ENCODE measurements at regions not wholly inside any gene's neighbourhood (a gene's known extent, or its start where the extent isn't known, plus 50 kb on each side); places are given as distances from the start of the nearest gene placed in this dataset.

DNA sequence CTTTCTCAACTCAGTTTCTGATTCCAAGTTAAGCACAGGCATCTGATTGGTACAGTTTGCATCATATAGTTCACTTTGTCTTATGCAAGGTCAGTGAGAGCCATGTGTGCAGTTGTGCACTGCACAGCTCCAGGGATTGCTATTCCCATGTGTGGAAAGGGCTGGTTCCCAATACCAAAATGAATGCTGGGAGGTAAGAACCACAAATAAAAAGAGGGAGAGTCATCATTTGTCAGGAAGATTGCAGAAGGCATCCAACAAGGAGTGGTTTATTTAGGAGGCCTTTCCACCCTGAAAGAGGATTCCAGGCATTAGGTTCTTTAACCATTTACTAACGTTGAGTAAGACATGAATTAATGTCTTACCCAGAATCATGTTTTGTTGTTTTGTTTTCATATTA, 141.2 kb upstream of the ST6GAL2 start:
- no peak for DNase-seq (ENCODE audit: low read depth, low spot score)
- no peak overlapping the region for H3K4me3 ChIP-seq (ENCODE audit: low read depth, low read length)
- TF ChIP-seq, protein P1, sequence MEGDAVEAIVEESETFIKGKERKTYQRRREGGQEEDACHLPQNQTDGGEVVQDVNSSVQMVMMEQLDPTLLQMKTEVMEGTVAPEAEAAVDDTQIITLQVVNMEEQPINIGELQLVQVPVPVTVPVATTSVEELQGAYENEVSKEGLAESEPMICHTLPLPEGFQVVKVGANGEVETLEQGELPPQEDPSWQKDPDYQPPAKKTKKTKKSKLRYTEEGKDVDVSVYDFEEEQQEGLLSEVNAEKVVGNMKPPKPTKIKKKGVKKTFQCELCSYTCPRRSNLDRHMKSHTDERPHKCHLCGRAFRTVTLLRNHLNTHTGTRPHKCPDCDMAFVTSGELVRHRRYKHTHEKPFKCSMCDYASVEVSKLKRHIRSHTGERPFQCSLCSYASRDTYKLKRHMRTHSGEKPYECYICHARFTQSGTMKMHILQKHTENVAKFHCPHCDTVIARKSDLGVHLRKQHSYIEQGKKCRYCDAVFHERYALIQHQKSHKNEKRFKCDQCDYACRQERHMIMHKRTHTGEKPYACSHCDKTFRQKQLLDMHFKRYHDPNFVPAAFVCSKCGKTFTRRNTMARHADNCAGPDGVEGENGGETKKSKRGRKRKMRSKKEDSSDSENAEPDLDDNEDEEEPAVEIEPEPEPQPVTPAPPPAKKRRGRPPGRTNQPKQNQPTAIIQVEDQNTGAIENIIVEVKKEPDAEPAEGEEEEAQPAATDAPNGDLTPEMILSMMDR (IDR thresholded peaks at IDR 0.05; ENCODE audit: insufficient read depth, low read length, missing control alignments) = no peak
- POLR2A ChIA-PET = no interaction called here
- CTCF ChIA-PET = interaction anchor here (1.0 kb wide), 1 partner anchor 21 kb away, joined by 3 read pairs; no protein-coding TSS in a partner anchor

DNA sequence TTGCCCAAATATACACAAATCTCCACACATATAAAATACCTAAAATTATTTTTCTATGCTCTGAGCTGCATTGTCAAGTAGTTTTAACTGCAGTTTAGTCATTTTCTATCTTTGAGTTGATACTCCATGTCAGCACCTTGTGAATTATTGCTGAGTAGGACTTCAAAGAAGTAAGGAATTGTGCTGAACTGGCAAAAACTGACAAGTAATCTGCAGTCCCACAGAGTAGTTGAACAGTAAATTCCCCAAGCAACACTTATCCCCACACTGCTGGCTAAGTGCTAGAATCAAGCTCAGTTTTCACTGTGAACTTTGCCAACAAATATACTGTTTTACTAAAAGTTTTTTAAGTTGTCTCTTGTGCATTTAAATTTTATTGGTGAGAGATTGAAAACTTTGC, 141.8 kb upstream of the ST6GAL2 start:
- DNase-seq (ENCODE audit: low read depth, low spot score) = no peak
- CTCF ChIA-PET = interaction anchor here (1.0 kb wide), 1 partner anchor 22 kb away, joined by 3 read pairs; no protein-coding TSS in a partner anchor
- TF ChIP-seq, protein P1 (IDR thresholded peaks at IDR 0.05; ENCODE audit: insufficient read depth, low read length, missing control alignments) = no peak

DNA sequence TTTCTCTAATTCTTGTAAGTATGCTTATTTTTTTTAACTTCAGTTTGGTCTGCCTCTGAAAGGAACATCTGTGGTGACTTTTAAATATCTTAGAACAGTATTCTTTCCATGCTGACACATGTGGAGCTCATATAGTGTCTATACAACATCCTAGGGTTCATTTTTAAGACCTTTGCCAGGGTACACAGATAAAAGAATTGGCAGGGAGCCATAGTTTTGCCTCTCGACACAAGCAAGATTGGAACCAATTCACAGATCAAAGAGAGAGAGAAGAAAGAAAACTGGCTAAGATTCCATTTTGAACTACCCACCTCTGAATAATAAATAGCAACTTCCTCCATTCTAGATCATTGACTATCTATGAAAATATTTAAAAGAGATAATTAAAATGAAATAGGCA, 142.7 kb upstream of the ST6GAL2 start:
- TF ChIP-seq, protein P1 (IDR thresholded peaks at IDR 0.05; ENCODE audit: insufficient read depth, low read length, missing control alignments) = no peak
- CTCF ChIA-PET = no interaction called here
- POLR2A ChIA-PET = no interaction called here
- no peak overlapping the region for H3K4me3 ChIP-seq (ENCODE audit: low read depth, low read length)
- DNase-seq (ENCODE audit: low read depth, low spot score) = no peak

More for the DNA sequence above, 141.8 kb upstream of the ST6GAL2 start:
- H3K4me3 ChIP-seq (ENCODE audit: low read depth, low read length) = no peak overlapping the region
- POLR2A ChIA-PET = interaction anchor here (0.7 kb wide), 1 partner anchor 141 kb away, joined by 3 read pairs; no protein-coding TSS in a partner anchor

DNA sequence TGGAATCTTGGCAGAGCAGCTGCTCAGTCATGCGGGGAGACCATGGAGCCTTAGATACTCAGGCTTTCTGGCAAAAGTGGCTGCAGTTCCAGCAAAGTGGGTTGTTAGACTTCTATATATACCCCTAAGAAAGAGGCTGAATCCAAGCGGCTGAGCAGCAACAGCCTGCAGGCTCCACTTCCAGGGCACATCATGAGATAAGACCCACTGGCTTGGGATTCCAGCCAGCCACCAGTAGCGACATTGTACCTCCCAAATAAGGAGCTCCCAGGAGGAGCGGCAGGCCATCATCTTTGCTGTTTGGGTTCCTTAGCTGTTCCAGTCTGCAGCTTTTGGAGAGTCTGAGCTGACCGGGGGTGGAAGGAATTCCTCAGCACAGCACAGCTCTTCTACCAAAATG, 150.3 kb upstream of the ST6GAL2 start:
- ChIA-PET POLR2A (no interaction called here), CTCF (no interaction called here)
- no peak for DNase-seq (ENCODE audit: low read depth, low spot score)
- no peak overlapping the region for H3K4me3 ChIP-seq (ENCODE audit: low read depth, low read length)
- TF ChIP-seq, protein P1 (IDR thresholded peaks at IDR 0.05; ENCODE audit: insufficient read depth, low read length, missing control alignments) = no peak

GRCh38 chr2:107062173-107062572, 176.2 kb upstream of the ST6GAL2 start:
- POLR2A ChIA-PET = no interaction called here
- TF ChIP-seq, protein P1 (IDR thresholded peaks at IDR 0.05; ENCODE audit: insufficient read depth, low read length, missing control alignments) = no peak
- no peak for DNase-seq (ENCODE audit: low read depth, low spot score)
- H3K4me3 ChIP-seq (ENCODE audit: low read depth, low read length) = no peak overlapping the region
- CTCF ChIA-PET = no interaction called here

DNA sequence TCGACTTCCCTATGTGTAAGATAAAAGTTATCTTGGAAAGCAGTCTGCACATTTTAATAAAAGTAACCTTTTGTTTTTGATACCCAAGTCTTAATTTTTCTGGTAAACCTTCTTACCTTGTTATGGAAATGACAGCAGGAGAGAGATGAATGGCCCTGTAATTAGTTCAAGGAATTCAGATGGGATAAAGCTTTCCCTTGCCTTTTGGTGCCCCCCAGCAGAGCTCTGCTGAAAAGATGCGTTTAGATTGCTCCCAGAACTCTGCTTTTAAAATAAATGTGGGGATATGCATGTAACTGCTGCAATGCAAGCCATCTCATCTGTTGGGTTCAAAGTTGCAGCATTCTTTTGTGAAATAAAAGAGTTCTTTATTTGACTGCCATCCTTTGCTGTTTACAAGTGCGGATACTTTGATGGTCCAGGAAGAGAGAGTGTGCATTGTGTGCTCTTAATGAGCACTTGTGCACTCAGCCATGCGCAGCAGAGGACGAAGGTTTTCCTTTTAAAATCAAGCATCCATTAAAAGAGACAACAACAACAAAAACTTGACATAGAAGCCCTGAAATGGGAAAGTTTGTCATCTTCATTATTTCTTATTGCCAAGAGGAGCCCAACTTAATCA, 176.7 kb upstream of the ST6GAL2 start:
- CTCF ChIA-PET = no interaction called here
- TF ChIP-seq, protein P1 (IDR thresholded peaks at IDR 0.05; ENCODE audit: insufficient read depth, low read length, missing control alignments) = no peak
- H3K4me3 ChIP-seq (ENCODE audit: low read depth, low read length) = no peak overlapping the region
- DNase-seq (ENCODE audit: low read depth, low spot score) = no peak
- POLR2A ChIA-PET = no interaction called here
